SK-N-SH (cell line): ENCODE measurements at regions not wholly inside any gene's neighbourhood (a gene's known extent, or its start where the extent isn't known, plus 50 kb on each side); places are given as distances from the start of the nearest gene placed in this dataset.

Experiments used
- CHD2 ChIP-seq: fragments of 150-350 bp; IDR thresholded peaks from 2 replicates; pipeline ENCODE4 v1.6.1; 2018; ENCODE audit warnings: low read length; ENCODE audit not compliant: partially characterized antibody
- EP300 ChIP-seq, 2 experiments: IDR thresholded peaks; 2 replicates each; pipeline versions ENCODE4 v1.4.0 to v1.6.1; 2012; ENCODE audit warnings: borderline replicate concordance in 1 of 2, low read depth in 1 of 2, low read length in 1 of 2
- NFIC ChIP-seq: IDR thresholded peaks from 2 replicates; pipeline ENCODE4 v1.4.0; 2012; ENCODE audit warnings: borderline replicate concordance
- NRF1 ChIP-seq: IDR thresholded peaks from 2 replicates; pipeline ENCODE4 v1.6.1; 2012; ENCODE audit warnings: low read depth, mild to moderate bottlenecking, low read length
- POLR2AphosphoS5 ChIP-seq: IDR thresholded peaks from 2 replicates; pipeline ENCODE4 v1.6.1; 2012; ENCODE audit warnings: low read depth, low read length
- RCOR1 ChIP-seq: fragments of 150-350 bp; IDR thresholded peaks from 2 replicates; pipeline ENCODE4 v1.6.1; 2017; ENCODE audit warnings: antibody characterized with exemption, low read length
- SMC3 ChIP-seq: IDR thresholded peaks from 2 replicates; pipeline ENCODE4 v1.6.1; 2012; ENCODE audit warnings: low read depth, low read length, improper control_type of control experiment
- TAF1 ChIP-seq: IDR thresholded peaks from 2 replicates; pipeline ENCODE4 v1.6.1; 2012; ENCODE audit warnings: low read depth, mild to moderate bottlenecking, low read length, moderate library complexity, borderline replicate concordance
- TF ChIP-seq, protein P1 (sequence below): fragments of 200-600 bp; sonication (generic); IDR thresholded peaks from 2 replicates; pipeline ENCODE4 v1.6.1; 2017; ENCODE audit warnings: antibody characterized with exemption, mild to moderate bottlenecking, moderate library complexity
- TF ChIP-seq, protein P2 (sequence below): IDR thresholded peaks from 2 replicates; pipeline ENCODE4 v1.4.0; 2012; ENCODE audit warnings: low read depth

DNA sequence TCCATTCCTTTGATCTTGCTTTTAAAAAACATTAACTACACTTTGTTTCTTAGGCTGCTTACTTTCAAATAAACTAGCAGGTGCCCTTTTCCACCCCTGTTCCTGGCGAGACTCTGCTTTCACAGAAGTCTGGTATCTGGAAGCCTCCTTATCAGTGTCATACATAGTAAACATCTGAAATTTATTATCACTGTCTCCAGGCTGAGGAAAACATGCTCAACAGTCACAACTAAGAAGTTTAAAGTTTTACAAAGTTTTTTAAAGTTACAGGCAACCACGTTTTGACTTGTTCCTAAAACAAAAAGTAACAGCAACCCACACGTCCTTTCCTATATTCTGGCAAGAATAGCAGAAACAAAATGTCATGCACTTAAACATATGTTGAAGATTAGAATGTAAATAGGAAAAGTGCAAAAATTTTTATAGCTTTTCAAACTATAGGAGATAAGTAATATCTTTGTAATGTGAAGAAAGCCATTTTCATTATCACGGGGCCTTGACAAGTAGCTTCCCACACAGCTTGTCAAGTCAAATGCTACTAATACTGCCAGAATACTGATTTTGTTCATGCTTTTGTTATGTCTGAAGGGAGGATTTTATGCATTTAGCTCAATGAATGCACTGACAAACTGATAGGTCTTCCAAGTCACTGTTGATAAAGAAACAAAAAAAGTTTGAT lies 275.2 kb upstream of the KCNMB2 start:
- TF ChIP-seq, protein P1, sequence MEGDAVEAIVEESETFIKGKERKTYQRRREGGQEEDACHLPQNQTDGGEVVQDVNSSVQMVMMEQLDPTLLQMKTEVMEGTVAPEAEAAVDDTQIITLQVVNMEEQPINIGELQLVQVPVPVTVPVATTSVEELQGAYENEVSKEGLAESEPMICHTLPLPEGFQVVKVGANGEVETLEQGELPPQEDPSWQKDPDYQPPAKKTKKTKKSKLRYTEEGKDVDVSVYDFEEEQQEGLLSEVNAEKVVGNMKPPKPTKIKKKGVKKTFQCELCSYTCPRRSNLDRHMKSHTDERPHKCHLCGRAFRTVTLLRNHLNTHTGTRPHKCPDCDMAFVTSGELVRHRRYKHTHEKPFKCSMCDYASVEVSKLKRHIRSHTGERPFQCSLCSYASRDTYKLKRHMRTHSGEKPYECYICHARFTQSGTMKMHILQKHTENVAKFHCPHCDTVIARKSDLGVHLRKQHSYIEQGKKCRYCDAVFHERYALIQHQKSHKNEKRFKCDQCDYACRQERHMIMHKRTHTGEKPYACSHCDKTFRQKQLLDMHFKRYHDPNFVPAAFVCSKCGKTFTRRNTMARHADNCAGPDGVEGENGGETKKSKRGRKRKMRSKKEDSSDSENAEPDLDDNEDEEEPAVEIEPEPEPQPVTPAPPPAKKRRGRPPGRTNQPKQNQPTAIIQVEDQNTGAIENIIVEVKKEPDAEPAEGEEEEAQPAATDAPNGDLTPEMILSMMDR: no peak
- TF ChIP-seq, protein P2, sequence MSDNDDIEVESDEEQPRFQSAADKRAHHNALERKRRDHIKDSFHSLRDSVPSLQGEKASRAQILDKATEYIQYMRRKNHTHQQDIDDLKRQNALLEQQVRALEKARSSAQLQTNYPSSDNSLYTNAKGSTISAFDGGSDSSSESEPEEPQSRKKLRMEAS: no peak
- TF ChIP-seq POLR2AphosphoS5: no peak
- TF ChIP-seq TAF1: no peak
- TF ChIP-seq NRF1: no peak
- TF ChIP-seq EP300 (IDR thresholded peaks at IDR 0.05; ENCODE audit: borderline replicate concordance in 1 of 2, low read depth in 1 of 2, low read length in 1 of 2): peak in 1 of 2 experiments; percentile 73; a peak in 2 of 4 replicates
- TF ChIP-seq NFIC: no peak
- peak; percentile 59 for TF ChIP-seq RCOR1
- TF ChIP-seq CHD2: no peak
- TF ChIP-seq SMC3: no peak
